Esophagus squamous epithelium (tissue), 4 donors: ENCODE measurements at regions not wholly inside any gene's neighbourhood (a gene's known extent, or its start where the extent isn't known, plus 50 kb on each side); places are given as distances from the start of the nearest gene placed in this dataset.

ENCODE experiments used
- CTCF ChIP-seq, 6 experiments: fragments of 450-650 bp in 4 of 6; fragments of 200-600 bp in 2 of 6; sonication (generic) in 2 of 6; IDR thresholded peaks; one replicate each; pipeline ENCODE4 v1.5.1; 2016 to 2019; ENCODE audit warnings: antibody characterized with exemption in 6 of 6, mild to moderate bottlenecking in 4 of 6, moderate library complexity in 4 of 6
- POLR2A ChIP-seq, 4 donors: fragments of 450-650 bp; IDR thresholded peaks; one replicate each; pipeline ENCODE4 v1.6.1; 2017; ENCODE audit warnings: antibody characterized with exemption in 4 of 4, mild to moderate bottlenecking in 4 of 4, moderate library complexity in 3 of 4

GRCh38 chr4:111540671-111541070, 604.6 kb upstream of the FAM241A start:
- TF ChIP-seq CTCF (IDR thresholded peaks at IDR 0.05) = no peak
- no peak for TF ChIP-seq POLR2A (IDR thresholded peaks at IDR 0.05)
